ENCODE measurements at regions not wholly inside any gene's neighbourhood (a gene's known extent, or its start where the extent isn't known, plus 50 kb on each side); places are given as distances from the start of the nearest gene placed in this dataset.

GRCh38 chr5:121726991-121727390, 124.7 kb upstream of the FTMT start:
- TF ChIP-seq ZFP69B (tag by site-specific recombination; IDR thresholded peaks at IDR 0.05) (no peak), ZEB2 (tag by site-specific recombination; IDR thresholded peaks at IDR 0.05) (no peak), ZNF555 (tag by site-specific recombination; conservative IDR thresholded peaks at IDR 0.05) (no peak), ZNF548 (tag by site-specific recombination; IDR thresholded peaks at IDR 0.05) (no peak), ZNF560 (tag by site-specific recombination; IDR thresholded peaks at IDR 0.05; ENCODE audit: borderline replicate concordance) (no peak), MYNN (tag by site-specific recombination; IDR thresholded peaks at IDR 0.05; ENCODE audit: borderline replicate concordance) (no peak), ZNF394 (tag by site-specific recombination; IDR thresholded peaks at IDR 0.05; ENCODE audit: borderline replicate concordance) (no peak), ZNF571 (tag by site-specific recombination; IDR thresholded peaks at IDR 0.05) (no peak), HOXA7 (CRISPR knock-in tag; IDR thresholded peaks at IDR 0.05; ENCODE audit: borderline replicate concordance) (no peak)
- TF ChIP-seq, protein P1, sequence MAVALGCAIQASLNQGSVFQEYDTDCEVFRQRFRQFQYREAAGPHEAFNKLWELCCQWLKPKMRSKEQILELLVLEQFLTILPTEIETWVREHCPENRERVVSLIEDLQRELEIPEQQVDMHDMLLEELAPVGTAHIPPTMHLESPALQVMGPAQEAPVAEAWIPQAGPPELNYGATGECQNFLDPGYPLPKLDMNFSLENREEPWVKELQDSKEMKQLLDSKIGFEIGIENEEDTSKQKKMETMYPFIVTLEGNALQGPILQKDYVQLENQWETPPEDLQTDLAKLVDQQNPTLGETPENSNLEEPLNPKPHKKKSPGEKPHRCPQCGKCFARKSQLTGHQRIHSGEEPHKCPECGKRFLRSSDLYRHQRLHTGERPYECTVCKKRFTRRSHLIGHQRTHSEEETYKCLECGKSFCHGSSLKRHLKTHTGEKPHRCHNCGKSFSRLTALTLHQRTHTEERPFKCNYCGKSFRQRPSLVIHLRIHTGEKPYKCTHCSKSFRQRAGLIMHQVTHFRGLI (tag by site-specific recombination; IDR thresholded peaks at IDR 0.05), result no peak
- H3K27ac ChIP-seq (ENCODE audit: extremely low read depth, low read depth, low read length), result no peak overlapping the region
- H3K4me1 ChIP-seq (ENCODE audit: control insufficient read depth, insufficient read depth, low read length), result no peaks in the 10 kb centered on the region
- no peak overlapping the region for H3K4me3 ChIP-seq (ENCODE audit: low read depth, low read length)
- ChIA-PET POLR2A (no interaction called here), CTCF (no interaction called here)
- H3K9me3 ChIP-seq (ENCODE audit: control insufficient read depth, insufficient read depth, low read depth, low read length), result no peaks in the 10 kb centered on the region
- H3K36me3 ChIP-seq (ENCODE audit: control insufficient read depth in 2 of 2, insufficient read depth in 1 of 2, low read length in 2 of 2), result no peaks in the 10 kb centered on the region

- TF ChIP-seq, protein P2, sequence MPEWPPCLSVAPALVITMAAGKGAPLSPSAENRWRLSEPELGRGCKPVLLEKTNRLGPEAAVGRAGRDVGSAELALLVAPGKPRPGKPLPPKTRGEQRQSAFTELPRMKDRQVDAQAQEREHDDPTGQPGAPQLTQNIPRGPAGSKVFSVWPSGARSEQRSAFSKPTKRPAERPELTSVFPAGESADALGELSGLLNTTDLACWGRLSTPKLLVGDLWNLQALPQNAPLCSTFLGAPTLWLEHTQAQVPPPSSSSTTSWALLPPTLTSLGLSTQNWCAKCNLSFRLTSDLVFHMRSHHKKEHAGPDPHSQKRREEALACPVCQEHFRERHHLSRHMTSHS (tag by site-specific recombination; IDR thresholded peaks at IDR 0.05), result no peak
- TF ChIP-seq ZBTB20 (tag by site-specific recombination; IDR thresholded peaks at IDR 0.05), result no peak
- TF ChIP-seq ZSCAN30 (tag by site-specific recombination; IDR thresholded peaks at IDR 0.05), result no peak
- TF ChIP-seq PRDM10 (tag by site-specific recombination; IDR thresholded peaks at IDR 0.05), result no peak
- TF ChIP-seq ZNF580 (tag by site-specific recombination; IDR thresholded peaks at IDR 0.05), result no peak
- TF ChIP-seq ZNF140 (tag by site-specific recombination; IDR thresholded peaks at IDR 0.05), result no peak
- TF ChIP-seq, protein P3, sequence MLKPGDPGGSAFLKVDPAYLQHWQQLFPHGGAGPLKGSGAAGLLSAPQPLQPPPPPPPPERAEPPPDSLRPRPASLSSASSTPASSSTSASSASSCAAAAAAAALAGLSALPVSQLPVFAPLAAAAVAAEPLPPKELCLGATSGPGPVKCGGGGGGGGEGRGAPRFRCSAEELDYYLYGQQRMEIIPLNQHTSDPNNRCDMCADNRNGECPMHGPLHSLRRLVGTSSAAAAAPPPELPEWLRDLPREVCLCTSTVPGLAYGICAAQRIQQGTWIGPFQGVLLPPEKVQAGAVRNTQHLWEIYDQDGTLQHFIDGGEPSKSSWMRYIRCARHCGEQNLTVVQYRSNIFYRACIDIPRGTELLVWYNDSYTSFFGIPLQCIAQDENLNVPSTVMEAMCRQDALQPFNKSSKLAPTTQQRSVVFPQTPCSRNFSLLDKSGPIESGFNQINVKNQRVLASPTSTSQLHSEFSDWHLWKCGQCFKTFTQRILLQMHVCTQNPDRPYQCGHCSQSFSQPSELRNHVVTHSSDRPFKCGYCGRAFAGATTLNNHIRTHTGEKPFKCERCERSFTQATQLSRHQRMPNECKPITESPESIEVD (tag by site-specific recombination; IDR thresholded peaks at IDR 0.05), result no peak
- TF ChIP-seq, protein P4, sequence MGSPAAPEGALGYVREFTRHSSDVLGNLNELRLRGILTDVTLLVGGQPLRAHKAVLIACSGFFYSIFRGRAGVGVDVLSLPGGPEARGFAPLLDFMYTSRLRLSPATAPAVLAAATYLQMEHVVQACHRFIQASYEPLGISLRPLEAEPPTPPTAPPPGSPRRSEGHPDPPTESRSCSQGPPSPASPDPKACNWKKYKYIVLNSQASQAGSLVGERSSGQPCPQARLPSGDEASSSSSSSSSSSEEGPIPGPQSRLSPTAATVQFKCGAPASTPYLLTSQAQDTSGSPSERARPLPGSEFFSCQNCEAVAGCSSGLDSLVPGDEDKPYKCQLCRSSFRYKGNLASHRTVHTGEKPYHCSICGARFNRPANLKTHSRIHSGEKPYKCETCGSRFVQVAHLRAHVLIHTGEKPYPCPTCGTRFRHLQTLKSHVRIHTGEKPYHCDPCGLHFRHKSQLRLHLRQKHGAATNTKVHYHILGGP (tag by site-specific recombination; IDR thresholded peaks at IDR 0.05), result no peak
- no peak for TF ChIP-seq PBX3 (CRISPR knock-in tag; IDR thresholded peaks at IDR 0.05)
- no peak for TF ChIP-seq ZNF560 (tag by site-specific recombination; IDR thresholded peaks at IDR 0.05; ENCODE audit: borderline replicate concordance)
- no peak for TF ChIP-seq ZNF530 (tag by site-specific recombination; IDR thresholded peaks at IDR 0.05; ENCODE audit: low read depth)
- TF ChIP-seq ZBTB49 (tag by site-specific recombination; IDR thresholded peaks at IDR 0.05; ENCODE audit: low read depth), result no peak
- Histone ChIP-seq H3K27ac (ENCODE audit: extremely low read depth, low read depth, low read length) (no peak overlapping the region), H3K4me1 (ENCODE audit: control insufficient read depth, insufficient read depth, low read length) (no peaks in the 10 kb centered on the region), H3K4me3 (ENCODE audit: low read depth, low read length) (no peak overlapping the region), H3K36me3 (ENCODE audit: control insufficient read depth in 2 of 2, insufficient read depth in 1 of 2, low read length in 2 of 2) (no peaks in the 10 kb centered on the region), H3K9me3 (ENCODE audit: control insufficient read depth, insufficient read depth, low read depth, low read length) (no peaks in the 10 kb centered on the region)
- POLR2A ChIA-PET, result no interaction called here
- CTCF ChIA-PET, result no interaction called here
Observed at GRCh38 chr5:121731377-121731776, 120.3 kb upstream of the FTMT start.
